GM23338 (cell line): ENCODE measurements at regions not wholly inside any gene's neighbourhood (a gene's known extent, or its start where the extent isn't known, plus 50 kb on each side); places are given as distances from the start of the nearest gene placed in this dataset.

Source experiments
- ATAC-seq: fragments of 200-7000 bp; cut with Tn5 transposase; 3 replicates; pipeline ENCODE4 v1.9.1; 2020
- DNase-seq: peaks from one replicate; pipeline ENCODE4 v3.0.0-alpha.2; 2015; ENCODE audit warnings: low spot score
- H2AFZ ChIP-seq: fragments of 200-600 bp; sonication (generic); 2 replicates; pipeline ENCODE4 v1.8.0; 2016; ENCODE audit warnings: antibody characterized with exemption, mild to moderate bottlenecking, moderate library complexity
- H3F3A ChIP-seq: fragments of 200-600 bp; sonication (generic); replicated peaks from 2 replicates; pipeline ENCODE4 v1.8.0; 2017; ENCODE audit warnings: antibody characterized with exemption, mixed run types, low read depth
- H3K27ac ChIP-seq: fragments of 200-600 bp; sonication (generic); 2 replicates; pipeline ENCODE4 v1.6.1; 2016; ENCODE audit warnings: low read depth
- H3K27me3 ChIP-seq: fragments of 200-600 bp; sonication (generic); 2 replicates; pipeline ENCODE4 v1.8.0; 2016; ENCODE audit warnings: mild to moderate bottlenecking, mixed run types, moderate library complexity; ENCODE audit not compliant: insufficient read depth
- H3K36me3 ChIP-seq: fragments of 200-600 bp; sonication (generic); 2 replicates; pipeline ENCODE4 v1.8.0; 2016; ENCODE audit warnings: mild to moderate bottlenecking; ENCODE audit not compliant: insufficient read depth
- H3K4me1 ChIP-seq: fragments of 200-600 bp; sonication (generic); 2 replicates; pipeline ENCODE4 v1.8.0; 2016; ENCODE audit warnings: mild to moderate bottlenecking, moderate library complexity; ENCODE audit not compliant: insufficient read depth
- H3K4me2 ChIP-seq: fragments of 200-600 bp; sonication (generic); 2 replicates; pipeline ENCODE4 v1.7.1; 2017; ENCODE audit warnings: mixed run types
- H3K4me3 ChIP-seq: fragments of 200-600 bp; sonication (generic); 2 replicates; pipeline ENCODE4 v1.6.1; 2016; ENCODE audit warnings: mixed run types
- H3K79me2 ChIP-seq: fragments of 200-600 bp; sonication (generic); replicated peaks from 2 replicates; pipeline ENCODE4 v1.8.0; 2017; ENCODE audit warnings: mild to moderate bottlenecking; ENCODE audit not compliant: insufficient read depth
- H3K9me2 ChIP-seq: fragments of 200-600 bp; sonication (generic); 2 replicates; pipeline ENCODE4 v1.8.0; 2017; ENCODE audit not compliant: insufficient read depth
- H4K20me1 ChIP-seq: fragments of 200-600 bp; sonication (generic); replicated peaks from 2 replicates; pipeline ENCODE4 v1.8.0; 2017; ENCODE audit warnings: mild to moderate bottlenecking; ENCODE audit not compliant: insufficient read depth
- H3K27ac Mint-ChIP-seq: 2 replicates; pipeline ENCODE4 v1.8.0; 2020; ENCODE audit warnings: inconsistent platforms, mild to moderate bottlenecking, moderate library complexity, mixed read lengths
- H3K27me3 Mint-ChIP-seq: 3 replicates; pipeline ENCODE4 v1.8.0; 2022; ENCODE audit warnings: low read depth, mild to moderate bottlenecking, moderate library complexity, mixed read lengths, inconsistent platforms; ENCODE audit not compliant: insufficient read depth, poor library complexity
- H3K36me3 Mint-ChIP-seq: 3 replicates; pipeline ENCODE4 v1.8.0; 2021; ENCODE audit warnings: low read depth, mild to moderate bottlenecking, inconsistent platforms, moderate library complexity, mixed read lengths
- H3K4me1 Mint-ChIP-seq: 3 replicates; pipeline ENCODE4 v1.8.0; 2020; ENCODE audit warnings: mild to moderate bottlenecking, inconsistent platforms, mixed read lengths
- H3K4me3 Mint-ChIP-seq: 3 replicates; pipeline ENCODE4 v1.8.0; 2021; ENCODE audit warnings: moderate library complexity, mild to moderate bottlenecking, inconsistent platforms, mixed read lengths
- H3K9me3 Mint-ChIP-seq: 3 replicates; pipeline ENCODE4 v1.8.0; 2020; ENCODE audit warnings: moderate library complexity, mild to moderate bottlenecking, inconsistent platforms, mixed read lengths
- CREB1 ChIP-seq: fragments of 250-450 bp; sonication (Bioruptor Pico); IDR thresholded peaks from 2 replicates; pipeline ENCODE4 v1.5.0; 2020; ENCODE audit warnings: low read depth, mild to moderate bottlenecking, moderate library complexity
- NANOG ChIP-seq: IDR thresholded peaks from 2 replicates; pipeline ENCODE4 v1.6.1; 2016; ENCODE audit warnings: antibody characterized with exemption, borderline replicate concordance
- STAT1 ChIP-seq: IDR thresholded peaks from one replicate; pipeline ENCODE4 v1.6.1; 2016; ENCODE audit warnings: antibody characterized with exemption; ENCODE audit not compliant: unreplicated experiment
- ZNF114 ChIP-seq: fragments of 250-450 bp; sonication (Bioruptor Pico); IDR thresholded peaks from 2 replicates; pipeline ENCODE4 v1.5.0; 2020; ENCODE audit warnings: mild to moderate bottlenecking, moderate library complexity
- ZNF331 ChIP-seq: fragments of 250-450 bp; sonication (Bioruptor Pico); IDR thresholded peaks from 2 replicates; pipeline ENCODE4 v1.5.0; 2020; ENCODE audit warnings: low read depth, mild to moderate bottlenecking, moderate library complexity
- TF ChIP-seq, protein P1 (sequence below), 2 experiments: fragments of 200-600 bp in 1 of 2; sonication (generic) in 1 of 2; conservative IDR thresholded peaks; 2 replicates each; pipeline versions ENCODE4 v1.5.1 to v1.6.1; 2016 to 2017; ENCODE audit warnings: antibody characterized with exemption in 2 of 2, low read depth in 2 of 2, mild to moderate bottlenecking in 2 of 2, moderate library complexity in 1 of 2
- TF ChIP-seq, protein P2 (sequence below): fragments of 250-450 bp; sonication (Bioruptor Pico); IDR thresholded peaks from 2 replicates; pipeline ENCODE4 v1.5.0; 2020; ENCODE audit warnings: mild to moderate bottlenecking, moderate library complexity

DNA sequence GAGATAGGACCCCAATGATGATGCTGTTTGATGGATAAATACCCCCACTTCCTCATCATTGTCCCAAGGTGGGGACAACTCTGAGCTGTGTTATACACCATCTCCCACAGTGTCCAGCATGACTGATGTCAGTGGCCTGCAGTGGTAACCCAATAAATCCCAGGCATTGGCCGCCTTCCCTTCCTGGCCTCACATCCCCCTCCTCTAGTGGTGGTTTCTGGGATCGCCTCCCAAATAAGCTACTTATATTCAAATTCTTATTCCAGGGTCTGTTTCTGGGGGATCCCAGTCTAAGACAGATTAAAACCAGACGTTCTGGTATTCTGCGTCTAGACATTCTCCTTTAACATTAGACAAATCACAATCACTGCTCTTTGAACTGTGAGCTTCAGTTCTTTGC lies 90.6 kb downstream of the SCP2D1 start:
- no peak overlapping the region for H3K4me3 ChIP-seq
- H2AFZ ChIP-seq = no peak overlapping the region
- no peak overlapping the region for H3K27ac ChIP-seq
- DNase-seq = peak; percentile 25
- Mint-ChIP-seq H3K4me3 (no peak overlapping the region), H3K9me3 (peaks cover 3% of the 10 kb centered on the region; the same call in 2 of the 3 replicates), H3K4me1 (peaks cover 24% of the 10 kb centered on the region; the same call in 2 of the 3 replicates), H3K27ac (no peak overlapping the region), H3K36me3 (no peaks in the 10 kb centered on the region), H3K27me3 (peaks cover 2% of the 10 kb centered on the region)
- no peaks in the 10 kb centered on the region for H3K79me2 ChIP-seq
- no peak for TF ChIP-seq STAT1
- TF ChIP-seq, protein P1, sequence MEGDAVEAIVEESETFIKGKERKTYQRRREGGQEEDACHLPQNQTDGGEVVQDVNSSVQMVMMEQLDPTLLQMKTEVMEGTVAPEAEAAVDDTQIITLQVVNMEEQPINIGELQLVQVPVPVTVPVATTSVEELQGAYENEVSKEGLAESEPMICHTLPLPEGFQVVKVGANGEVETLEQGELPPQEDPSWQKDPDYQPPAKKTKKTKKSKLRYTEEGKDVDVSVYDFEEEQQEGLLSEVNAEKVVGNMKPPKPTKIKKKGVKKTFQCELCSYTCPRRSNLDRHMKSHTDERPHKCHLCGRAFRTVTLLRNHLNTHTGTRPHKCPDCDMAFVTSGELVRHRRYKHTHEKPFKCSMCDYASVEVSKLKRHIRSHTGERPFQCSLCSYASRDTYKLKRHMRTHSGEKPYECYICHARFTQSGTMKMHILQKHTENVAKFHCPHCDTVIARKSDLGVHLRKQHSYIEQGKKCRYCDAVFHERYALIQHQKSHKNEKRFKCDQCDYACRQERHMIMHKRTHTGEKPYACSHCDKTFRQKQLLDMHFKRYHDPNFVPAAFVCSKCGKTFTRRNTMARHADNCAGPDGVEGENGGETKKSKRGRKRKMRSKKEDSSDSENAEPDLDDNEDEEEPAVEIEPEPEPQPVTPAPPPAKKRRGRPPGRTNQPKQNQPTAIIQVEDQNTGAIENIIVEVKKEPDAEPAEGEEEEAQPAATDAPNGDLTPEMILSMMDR (conservative IDR thresholded peaks at IDR 0.05; ENCODE audit: low read depth in 2 of 2) = peak; percentile 25 to 41; a peak in 3 of 4 replicates
- no peaks in the 10 kb centered on the region for H3F3A ChIP-seq
- H3K4me2 ChIP-seq = no peak overlapping the region
- peaks cover 10% of the 10 kb centered on the region; the same call in 1 of the 2 replicates for H3K9me2 ChIP-seq
- ATAC-seq = peak; percentile 43; the same call in 2 of the 3 replicates
- H3K4me1 ChIP-seq = peaks cover 15% of the 10 kb centered on the region
- H4K20me1 ChIP-seq = no peaks in the 10 kb centered on the region
- no peaks in the 10 kb centered on the region for H3K36me3 ChIP-seq
- no peaks in the 10 kb centered on the region for H3K27me3 ChIP-seq

DNA sequence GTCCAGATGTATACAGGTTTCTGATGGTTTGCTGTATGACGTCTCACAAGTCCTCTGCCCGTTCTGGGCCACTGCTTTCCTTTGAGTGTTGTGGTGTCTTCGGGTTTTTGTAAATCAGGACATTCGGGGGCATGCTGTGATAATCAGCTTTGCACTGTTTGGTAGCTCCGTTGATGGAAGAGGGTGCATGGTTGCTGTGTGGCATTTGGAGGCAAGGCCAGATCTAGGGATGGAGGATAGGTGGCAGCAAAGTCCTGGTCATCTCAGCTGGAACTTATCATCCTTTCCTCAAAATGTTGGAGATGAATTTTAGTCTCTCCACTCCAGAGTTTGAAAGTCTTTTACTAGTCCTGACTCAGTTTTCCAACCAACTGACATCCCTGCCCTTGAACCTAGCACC lies 91.0 kb downstream of the SCP2D1 start:
- H4K20me1 ChIP-seq = no peaks in the 10 kb centered on the region
- H3K9me3 Mint-ChIP-seq = peaks cover 3% of the 10 kb centered on the region; the same call in 2 of the 3 replicates
- H3K9me2 ChIP-seq = peaks cover 10% of the 10 kb centered on the region; the same call in 1 of the 2 replicates
- no peaks in the 10 kb centered on the region for H3K79me2 ChIP-seq
- H3K4me3 ChIP-seq = no peak overlapping the region
- DNase-seq (peak; percentile 13), ATAC-seq (peak; percentile 62)
- no peak overlapping the region for H2AFZ ChIP-seq
- H3K4me3 Mint-ChIP-seq = no peak overlapping the region
- peaks cover 2% of the 10 kb centered on the region for H3K27me3 Mint-ChIP-seq
- no peak overlapping the region for H3K27ac ChIP-seq
- H3K27ac Mint-ChIP-seq = no peak overlapping the region
- peaks cover 19% of the 10 kb centered on the region for H3K4me1 ChIP-seq
- H3K4me2 ChIP-seq = no peak overlapping the region
- H3K27me3 ChIP-seq = no peaks in the 10 kb centered on the region
- H3F3A ChIP-seq = no peaks in the 10 kb centered on the region
- no peaks in the 10 kb centered on the region for H3K36me3 Mint-ChIP-seq
- H3K36me3 ChIP-seq = no peaks in the 10 kb centered on the region
- peaks cover 28% of the 10 kb centered on the region; the same call in 2 of the 3 replicates for H3K4me1 Mint-ChIP-seq
- TF ChIP-seq, protein P1 (conservative IDR thresholded peaks at IDR 0.05; ENCODE audit: low read depth in 2 of 2) = peak in 1 of 2 experiments; percentile 74; a peak in 2 of 4 replicates
- TF ChIP-seq, protein P2, sequence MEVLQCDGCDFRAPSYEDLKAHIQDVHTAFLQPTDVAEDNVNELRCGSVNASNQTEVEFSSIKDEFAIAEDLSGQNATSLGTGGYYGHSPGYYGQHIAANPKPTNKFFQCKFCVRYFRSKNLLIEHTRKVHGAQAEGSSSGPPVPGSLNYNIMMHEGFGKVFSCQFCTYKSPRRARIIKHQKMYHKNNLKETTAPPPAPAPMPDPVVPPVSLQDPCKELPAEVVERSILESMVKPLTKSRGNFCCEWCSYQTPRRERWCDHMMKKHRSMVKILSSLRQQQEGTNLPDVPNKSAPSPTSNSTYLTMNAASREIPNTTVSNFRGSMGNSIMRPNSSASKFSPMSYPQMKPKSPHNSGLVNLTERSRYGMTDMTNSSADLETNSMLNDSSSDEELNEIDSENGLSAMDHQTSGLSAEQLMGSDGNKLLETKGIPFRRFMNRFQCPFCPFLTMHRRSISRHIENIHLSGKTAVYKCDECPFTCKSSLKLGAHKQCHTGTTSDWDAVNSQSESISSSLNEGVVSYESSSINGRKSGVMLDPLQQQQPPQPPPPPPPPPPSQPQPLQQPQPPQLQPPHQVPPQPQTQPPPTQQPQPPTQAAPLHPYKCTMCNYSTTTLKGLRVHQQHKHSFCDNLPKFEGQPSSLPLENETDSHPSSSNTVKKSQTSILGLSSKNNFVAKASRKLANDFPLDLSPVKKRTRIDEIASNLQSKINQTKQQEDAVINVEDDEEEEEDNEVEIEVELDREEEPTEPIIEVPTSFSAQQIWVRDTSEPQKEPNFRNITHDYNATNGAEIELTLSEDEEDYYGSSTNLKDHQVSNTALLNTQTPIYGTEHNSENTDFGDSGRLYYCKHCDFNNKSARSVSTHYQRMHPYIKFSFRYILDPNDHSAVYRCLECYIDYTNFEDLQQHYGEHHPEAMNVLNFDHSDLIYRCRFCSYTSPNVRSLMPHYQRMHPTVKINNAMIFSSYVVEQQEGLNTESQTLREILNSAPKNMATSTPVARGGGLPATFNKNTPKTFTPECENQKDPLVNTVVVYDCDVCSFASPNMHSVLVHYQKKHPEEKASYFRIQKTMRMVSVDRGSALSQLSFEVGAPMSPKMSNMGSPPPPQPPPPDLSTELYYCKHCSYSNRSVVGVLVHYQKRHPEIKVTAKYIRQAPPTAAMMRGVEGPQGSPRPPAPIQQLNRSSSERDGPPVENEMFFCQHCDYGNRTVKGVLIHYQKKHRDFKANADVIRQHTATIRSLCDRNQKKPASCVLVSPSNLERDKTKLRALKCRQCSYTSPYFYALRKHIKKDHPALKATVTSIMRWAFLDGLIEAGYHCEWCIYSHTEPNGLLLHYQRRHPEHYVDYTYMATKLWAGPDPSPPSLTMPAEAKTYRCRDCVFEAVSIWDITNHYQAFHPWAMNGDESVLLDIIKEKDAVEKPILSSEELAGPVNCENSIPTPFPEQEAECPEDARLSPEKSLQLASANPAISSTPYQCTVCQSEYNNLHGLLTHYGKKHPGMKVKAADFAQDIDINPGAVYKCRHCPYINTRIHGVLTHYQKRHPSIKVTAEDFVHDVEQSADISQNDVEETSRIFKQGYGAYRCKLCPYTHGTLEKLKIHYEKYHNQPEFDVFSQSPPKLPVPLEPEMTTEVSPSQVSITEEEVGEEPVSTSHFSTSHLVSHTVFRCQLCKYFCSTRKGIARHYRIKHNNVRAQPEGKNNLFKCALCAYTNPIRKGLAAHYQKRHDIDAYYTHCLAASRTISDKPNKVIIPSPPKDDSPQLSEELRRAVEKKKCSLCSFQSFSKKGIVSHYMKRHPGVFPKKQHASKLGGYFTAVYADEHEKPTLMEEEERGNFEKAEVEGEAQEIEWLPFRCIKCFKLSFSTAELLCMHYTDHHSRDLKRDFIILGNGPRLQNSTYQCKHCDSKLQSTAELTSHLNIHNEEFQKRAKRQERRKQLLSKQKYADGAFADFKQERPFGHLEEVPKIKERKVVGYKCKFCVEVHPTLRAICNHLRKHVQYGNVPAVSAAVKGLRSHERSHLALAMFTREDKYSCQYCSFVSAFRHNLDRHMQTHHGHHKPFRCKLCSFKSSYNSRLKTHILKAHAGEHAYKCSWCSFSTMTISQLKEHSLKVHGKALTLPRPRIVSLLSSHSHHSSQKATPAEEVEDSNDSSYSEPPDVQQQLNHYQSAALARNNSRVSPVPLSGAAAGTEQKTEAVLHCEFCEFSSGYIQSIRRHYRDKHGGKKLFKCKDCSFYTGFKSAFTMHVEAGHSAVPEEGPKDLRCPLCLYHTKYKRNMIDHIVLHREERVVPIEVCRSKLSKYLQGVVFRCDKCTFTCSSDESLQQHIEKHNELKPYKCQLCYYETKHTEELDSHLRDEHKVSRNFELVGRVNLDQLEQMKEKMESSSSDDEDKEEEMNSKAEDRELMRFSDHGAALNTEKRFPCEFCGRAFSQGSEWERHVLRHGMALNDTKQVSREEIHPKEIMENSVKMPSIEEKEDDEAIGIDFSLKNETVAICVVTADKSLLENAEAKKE (CRISPR knock-in tag) = no peak
- TF ChIP-seq NANOG (no peak), CREB1 (CRISPR knock-in tag) (no peak), ZNF114 (CRISPR knock-in tag) (no peak), ZNF331 (CRISPR knock-in tag) (no peak)
